Activated naive CD8-positive, alpha-beta T cell treated with anti-CD3 and anti-CD28 coated beads, Interleukin-2, amount 10 ng/mL, durations not matched to agents 7 days and 5 days (primary cell): ENCODE measurements at regions not wholly inside any gene's neighbourhood (a gene's known extent, or its start where the extent isn't known, plus 50 kb on each side); places are given as distances from the start of the nearest gene placed in this dataset.

Source experiments
- ATAC-seq: fragments of 150-1000 bp; cut with Tn5 transposase; one replicate; pipeline ENCODE4 v1.10.0; 2021; ENCODE audit warnings: low read depth, moderate library complexity
- POLR2A ChIA-PET: fragments of 350-600 bp; sonication (Branson Sonifier 250); formaldehyde crosslinking; loops from one replicate; lab custom pipeline; 2021; ENCODE audit warnings: antibody characterized with exemption; lab: Charles Lee
- DNase-seq: peaks from one replicate; pipeline ENCODE4 v3.0.0; 2021
- H3K27ac Mint-ChIP-seq: one replicate; pipeline ENCODE4 v1.8.0; 2022; ENCODE audit warnings: mild to moderate bottlenecking, mixed read lengths
- H3K27me3 Mint-ChIP-seq: one replicate; pipeline ENCODE4 v1.8.0; 2022; ENCODE audit warnings: mild to moderate bottlenecking, moderate library complexity, mixed read lengths
- H3K36me3 Mint-ChIP-seq: one replicate; pipeline ENCODE4 v1.8.0; 2021; ENCODE audit warnings: mild to moderate bottlenecking, mixed read lengths
- H3K4me1 Mint-ChIP-seq: one replicate; pipeline ENCODE4 v1.8.0; 2021; ENCODE audit warnings: mixed read lengths
- H3K4me3 Mint-ChIP-seq: one replicate; pipeline ENCODE4 v1.8.0; 2022; ENCODE audit warnings: mild to moderate bottlenecking, moderate library complexity, mixed read lengths
- H3K9me3 Mint-ChIP-seq: one replicate; pipeline ENCODE4 v1.8.0; 2021; ENCODE audit warnings: mixed read lengths

DNA sequence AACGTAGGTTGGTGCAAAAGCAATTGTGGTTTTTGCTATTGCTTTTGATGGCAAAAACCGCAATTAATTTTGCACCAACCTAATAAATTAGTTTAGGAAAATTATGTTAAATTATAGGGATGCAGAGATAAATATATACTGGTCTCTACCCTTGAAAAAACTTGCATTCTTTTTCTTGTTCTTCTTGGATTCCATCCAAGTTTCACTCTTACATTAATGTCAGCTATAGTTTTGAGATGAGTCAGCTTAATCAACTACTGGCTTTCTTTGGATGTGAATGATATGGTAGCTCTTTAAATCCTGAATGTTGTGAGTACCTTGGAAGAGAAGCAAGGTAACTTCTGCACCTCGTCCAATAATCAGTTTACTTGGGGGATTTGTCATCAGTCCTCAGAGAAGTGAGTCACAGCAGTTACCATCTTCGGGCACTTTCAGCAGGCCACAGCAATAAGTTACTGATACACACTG is 549.0 kb upstream of the ZNF608 start:
- ATAC-seq = no peak
- no peak overlapping the region for H3K27ac Mint-ChIP-seq
- H3K9me3 Mint-ChIP-seq = no peaks in the 10 kb centered on the region
- H3K27me3 Mint-ChIP-seq = no peaks in the 10 kb centered on the region
- POLR2A ChIA-PET = no interaction called here
- no peaks in the 10 kb centered on the region for H3K36me3 Mint-ChIP-seq
- DNase-seq = no peak
- no peaks in the 10 kb centered on the region for H3K4me1 Mint-ChIP-seq
- no peak overlapping the region for H3K4me3 Mint-ChIP-seq

DNA sequence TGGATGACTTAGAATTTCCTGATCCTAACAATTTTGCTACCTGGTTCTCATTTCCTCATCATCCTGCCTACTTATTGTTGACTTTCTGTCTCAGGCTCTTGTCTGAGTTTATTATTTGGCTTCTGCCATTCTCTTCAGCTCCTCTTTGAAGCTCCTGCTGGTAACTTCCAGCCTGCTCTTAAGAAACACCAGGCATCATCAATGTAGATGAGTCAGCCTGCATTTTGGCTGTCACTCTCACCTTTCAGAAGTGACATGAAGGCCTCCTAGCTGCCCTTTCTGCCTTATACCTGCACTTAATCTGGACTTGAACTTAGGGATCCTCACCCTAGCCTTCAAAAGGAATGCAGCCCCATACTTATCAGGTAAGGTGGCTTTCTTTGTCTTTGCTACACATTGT is 551.8 kb upstream of the ZNF608 start:
- Mint-ChIP-seq H3K36me3 (no peaks in the 10 kb centered on the region), H3K4me3 (no peak overlapping the region), H3K27me3 (no peaks in the 10 kb centered on the region), H3K9me3 (peaks cover 1% of the 10 kb centered on the region), H3K4me1 (no peaks in the 10 kb centered on the region), H3K27ac (no peak overlapping the region)
- DNase-seq (no peak), ATAC-seq (no peak)
- POLR2A ChIA-PET = no interaction called here

DNA sequence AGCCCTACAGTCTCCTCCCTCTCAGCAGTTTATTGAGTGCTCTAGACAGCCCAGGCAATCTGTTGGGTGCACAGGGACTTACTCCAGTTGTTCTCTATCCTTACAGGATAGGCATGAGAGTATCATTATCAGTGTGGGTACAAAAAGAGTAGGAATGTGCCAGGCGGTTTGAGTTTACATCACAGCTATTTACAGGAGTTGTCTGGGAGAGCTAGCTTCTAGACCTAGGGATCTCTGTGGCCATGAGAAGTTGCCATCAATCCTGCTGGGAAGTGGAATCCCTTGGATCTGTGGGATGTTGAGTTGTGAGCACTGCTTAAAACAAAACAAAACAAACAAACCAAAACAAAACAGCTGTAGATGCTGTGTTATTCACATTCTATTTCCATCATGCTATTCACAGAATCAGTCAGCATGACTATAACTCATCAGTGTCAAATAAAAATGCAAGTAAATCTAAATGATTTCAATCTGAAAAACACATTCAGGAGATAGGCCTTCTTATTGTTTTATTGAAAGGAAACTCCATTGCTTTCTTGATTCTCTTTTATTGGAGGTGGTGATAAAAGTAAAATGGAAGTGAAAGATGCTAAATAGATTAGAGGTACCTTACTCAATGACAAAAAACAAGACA is 552.4 kb upstream of the ZNF608 start:
- no peak overlapping the region for H3K4me3 Mint-ChIP-seq
- ATAC-seq = no peak
- POLR2A ChIA-PET = no interaction called here
- no peak overlapping the region for H3K27ac Mint-ChIP-seq
- no peak for DNase-seq
- no peaks in the 10 kb centered on the region for H3K27me3 Mint-ChIP-seq
- peaks cover 1% of the 10 kb centered on the region for H3K9me3 Mint-ChIP-seq
- H3K4me1 Mint-ChIP-seq = no peaks in the 10 kb centered on the region
- H3K36me3 Mint-ChIP-seq = no peaks in the 10 kb centered on the region

DNA sequence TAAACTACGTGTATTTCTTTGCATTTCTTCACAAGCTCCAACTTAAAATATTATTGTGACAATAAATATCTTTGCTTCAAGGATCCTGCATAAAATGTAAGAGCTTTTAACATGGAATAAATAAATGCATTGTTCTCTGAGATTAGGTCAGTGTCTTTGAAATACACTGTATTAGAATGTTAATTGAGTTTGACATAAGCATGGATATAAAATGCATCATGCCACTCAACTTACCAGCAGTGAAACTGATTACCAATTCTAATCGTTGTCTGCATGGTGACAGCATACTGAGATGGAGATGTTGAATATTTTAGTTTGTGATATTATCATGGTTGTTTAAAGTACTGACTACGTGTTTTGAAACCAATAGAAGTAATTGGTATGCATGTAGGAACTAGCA is 555.3 kb upstream of the ZNF608 start:
- Mint-ChIP-seq H3K36me3 (no peaks in the 10 kb centered on the region), H3K27me3 (no peaks in the 10 kb centered on the region), H3K27ac (no peak overlapping the region), H3K9me3 (peaks cover 3% of the 10 kb centered on the region), H3K4me3 (no peak overlapping the region), H3K4me1 (no peaks in the 10 kb centered on the region)
- POLR2A ChIA-PET = no interaction called here
- ATAC-seq = no peak
- no peak for DNase-seq

DNA sequence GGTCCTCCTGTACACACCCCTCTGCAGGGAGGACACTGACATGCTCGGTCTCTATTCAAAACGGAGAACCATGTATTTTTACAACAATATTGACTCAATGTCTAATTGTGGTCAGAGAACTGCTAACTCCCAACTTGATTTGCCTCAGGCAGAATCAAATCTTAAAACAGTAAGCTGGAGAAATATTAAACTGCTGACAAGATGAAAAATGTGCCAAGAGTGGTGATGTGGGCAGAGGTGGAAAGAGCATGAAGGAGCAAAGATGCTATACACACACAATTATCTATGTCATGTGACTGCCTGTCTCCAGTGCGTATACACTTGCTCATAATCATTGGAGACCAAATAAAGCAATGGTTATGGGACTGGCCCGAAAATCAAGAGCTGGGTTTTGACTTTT is 556.1 kb upstream of the ZNF608 start:
- no peak overlapping the region for H3K4me3 Mint-ChIP-seq
- no peak overlapping the region for H3K27ac Mint-ChIP-seq
- POLR2A ChIA-PET = no interaction called here
- H3K4me1 Mint-ChIP-seq = no peaks in the 10 kb centered on the region
- peaks cover 3% of the 10 kb centered on the region for H3K9me3 Mint-ChIP-seq
- DNase-seq = no peak
- no peaks in the 10 kb centered on the region for H3K36me3 Mint-ChIP-seq
- no peak for ATAC-seq
- no peaks in the 10 kb centered on the region for H3K27me3 Mint-ChIP-seq

DNA sequence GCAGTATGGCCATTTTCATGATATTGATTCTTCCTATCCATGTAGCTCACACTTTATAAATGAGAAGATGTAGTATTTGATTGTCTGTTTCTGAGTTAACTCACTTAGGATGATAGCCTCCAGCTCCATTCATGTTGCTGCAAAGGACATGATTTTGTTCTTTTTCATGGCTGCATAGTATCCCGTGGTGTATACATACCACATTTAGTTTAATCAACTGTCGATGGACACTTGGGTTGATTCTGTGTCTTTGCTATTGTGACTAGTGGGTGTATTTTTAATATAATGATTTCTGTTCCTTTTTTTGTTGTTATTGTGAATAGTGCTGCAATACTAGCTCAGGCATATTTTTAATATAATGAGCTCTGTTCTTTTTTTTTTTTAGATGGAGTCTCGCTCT is 560.3 kb upstream of the ZNF608 start:
- Mint-ChIP-seq H3K4me3 (no peak overlapping the region), H3K27me3 (no peaks in the 10 kb centered on the region), H3K27ac (no peak overlapping the region), H3K9me3 (peaks cover 3% of the 10 kb centered on the region), H3K4me1 (no peaks in the 10 kb centered on the region), H3K36me3 (no peaks in the 10 kb centered on the region)
- ATAC-seq (no peak), DNase-seq (no peak)
- POLR2A ChIA-PET = no interaction called here

DNA sequence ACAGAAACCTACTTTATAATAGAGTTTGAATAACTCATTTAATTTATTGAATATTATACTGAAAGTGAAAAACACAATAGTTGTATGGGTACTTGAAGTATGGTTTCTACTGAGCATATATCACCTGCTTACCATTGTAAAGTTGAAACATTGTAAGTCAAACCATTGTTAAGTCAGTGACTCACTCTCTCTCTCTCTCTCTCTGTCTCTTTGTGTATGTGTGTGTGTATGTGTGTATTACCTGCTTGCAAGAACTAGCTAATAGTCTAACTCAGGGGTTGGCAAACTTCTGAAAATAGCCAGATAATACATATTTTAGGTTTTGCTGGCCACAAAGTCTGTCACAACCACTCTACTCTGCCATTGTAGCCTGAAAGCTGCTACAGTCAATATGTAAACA is 564.3 kb upstream of the ZNF608 start:
- Mint-ChIP-seq H3K27ac (no peak overlapping the region), H3K4me3 (no peak overlapping the region), H3K4me1 (no peaks in the 10 kb centered on the region), H3K36me3 (no peaks in the 10 kb centered on the region), H3K27me3 (no peaks in the 10 kb centered on the region), H3K9me3 (peaks cover 3% of the 10 kb centered on the region)
- no peak for DNase-seq
- POLR2A ChIA-PET = interaction anchor here (0.6 kb wide), 1 partner anchor 11 kb away, joined by 3 read pairs; no protein-coding TSS in a partner anchor
- ATAC-seq = no peak

DNA sequence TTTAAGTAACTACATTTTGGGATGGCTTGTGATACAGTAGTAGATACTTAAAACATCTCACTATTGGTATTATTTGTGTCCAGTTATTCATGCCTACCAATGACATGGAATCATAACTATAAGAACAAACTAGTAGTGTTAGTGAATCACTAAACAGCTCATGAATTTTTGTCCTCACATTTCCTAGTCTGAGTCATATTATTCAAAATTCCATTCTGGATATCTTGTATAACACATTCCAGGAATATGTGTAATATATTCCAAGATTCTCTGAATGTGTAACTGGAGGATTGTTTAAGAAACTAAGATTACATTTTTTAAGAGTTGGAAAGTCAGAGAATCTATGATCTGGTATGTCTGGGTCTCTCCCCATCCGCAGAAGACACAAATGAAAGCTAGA is 565.3 kb upstream of the ZNF608 start:
- DNase-seq = no peak
- no peaks in the 10 kb centered on the region for H3K27me3 Mint-ChIP-seq
- ATAC-seq = no peak
- H3K36me3 Mint-ChIP-seq = no peaks in the 10 kb centered on the region
- POLR2A ChIA-PET = no interaction called here
- peaks cover 3% of the 10 kb centered on the region for H3K9me3 Mint-ChIP-seq
- no peaks in the 10 kb centered on the region for H3K4me1 Mint-ChIP-seq
- no peak overlapping the region for H3K4me3 Mint-ChIP-seq
- H3K27ac Mint-ChIP-seq = no peak overlapping the region

DNA sequence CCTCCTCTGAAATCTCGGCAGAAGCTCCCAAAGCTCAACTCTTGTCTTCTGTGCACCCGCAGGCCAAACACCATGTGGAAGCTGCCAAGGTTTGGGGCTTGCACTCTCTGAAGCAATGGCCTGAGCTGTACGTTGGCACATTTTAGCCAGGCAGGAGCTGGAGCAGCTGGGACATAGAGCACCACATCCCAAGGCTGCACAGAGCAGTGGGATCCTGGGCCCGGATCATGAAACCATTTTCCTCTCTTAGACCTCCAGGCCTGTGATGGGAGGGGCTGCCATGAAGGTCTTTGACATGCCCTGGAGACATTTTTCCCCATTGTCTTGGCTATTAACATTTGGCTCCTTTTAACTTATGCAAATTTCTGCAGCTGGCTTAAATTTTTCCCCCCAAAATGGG is 567.1 kb upstream of the ZNF608 start:
- POLR2A ChIA-PET = no interaction called here

DNA sequence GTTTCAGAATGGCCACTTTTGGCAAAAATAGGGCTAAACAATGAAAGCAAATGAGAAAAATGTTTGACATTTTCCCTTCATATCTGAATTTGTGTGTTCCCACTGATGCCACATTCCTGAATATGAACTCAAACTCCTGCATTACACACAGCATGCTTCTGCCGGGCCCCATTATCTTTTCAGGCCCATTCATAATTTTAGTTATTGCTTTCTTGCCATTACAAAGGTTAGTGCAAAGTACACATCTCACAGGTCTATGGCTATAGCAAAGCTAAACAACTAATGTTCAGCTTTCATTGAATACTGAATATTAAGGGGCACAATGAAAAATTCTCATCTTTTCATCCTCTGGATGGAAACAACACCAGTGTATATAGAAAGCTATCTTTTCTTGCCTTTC is 568.9 kb upstream of the ZNF608 start:
- no peak for DNase-seq
- H3K4me1 Mint-ChIP-seq = no peaks in the 10 kb centered on the region
- H3K36me3 Mint-ChIP-seq = no peaks in the 10 kb centered on the region
- no peak for ATAC-seq
- POLR2A ChIA-PET = no interaction called here
- H3K27me3 Mint-ChIP-seq = no peaks in the 10 kb centered on the region
- H3K4me3 Mint-ChIP-seq = no peak overlapping the region
- no peak overlapping the region for H3K27ac Mint-ChIP-seq
- peaks cover 3% of the 10 kb centered on the region for H3K9me3 Mint-ChIP-seq

More for the DNA sequence above, 567.1 kb upstream of the ZNF608 start:
- Mint-ChIP-seq H3K4me1 (no peaks in the 10 kb centered on the region), H3K4me3 (no peak overlapping the region), H3K9me3 (peaks cover 3% of the 10 kb centered on the region), H3K27ac (no peak overlapping the region), H3K27me3 (no peaks in the 10 kb centered on the region), H3K36me3 (no peaks in the 10 kb centered on the region)
- ATAC-seq (no peak), DNase-seq (no peak)

DNA sequence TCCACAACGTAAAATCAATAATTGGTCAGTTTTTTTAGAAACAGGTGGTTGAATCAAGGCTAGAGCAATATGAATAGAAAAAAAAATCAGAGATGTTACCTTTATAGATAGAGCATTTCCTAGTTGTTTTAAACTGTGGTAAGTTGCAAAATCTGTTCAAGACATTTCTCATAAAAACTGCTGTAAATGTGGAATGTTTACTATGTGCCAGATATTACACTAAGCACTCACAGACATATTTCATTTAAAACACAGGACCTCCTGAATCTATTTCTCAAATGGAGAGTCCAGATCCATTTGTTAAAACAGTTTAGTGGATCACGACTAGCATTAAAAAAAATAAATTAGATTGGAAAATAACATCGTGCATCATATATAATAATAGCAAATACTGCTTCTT is 570.0 kb upstream of the ZNF608 start:
- POLR2A ChIA-PET = no interaction called here
- H3K9me3 Mint-ChIP-seq = peaks cover 3% of the 10 kb centered on the region
- H3K4me3 Mint-ChIP-seq = no peak overlapping the region
- ATAC-seq (no peak), DNase-seq (no peak)
- H3K27me3 Mint-ChIP-seq = no peaks in the 10 kb centered on the region
- H3K27ac Mint-ChIP-seq = no peak overlapping the region
- H3K36me3 Mint-ChIP-seq = no peaks in the 10 kb centered on the region
- H3K4me1 Mint-ChIP-seq = no peaks in the 10 kb centered on the region

DNA sequence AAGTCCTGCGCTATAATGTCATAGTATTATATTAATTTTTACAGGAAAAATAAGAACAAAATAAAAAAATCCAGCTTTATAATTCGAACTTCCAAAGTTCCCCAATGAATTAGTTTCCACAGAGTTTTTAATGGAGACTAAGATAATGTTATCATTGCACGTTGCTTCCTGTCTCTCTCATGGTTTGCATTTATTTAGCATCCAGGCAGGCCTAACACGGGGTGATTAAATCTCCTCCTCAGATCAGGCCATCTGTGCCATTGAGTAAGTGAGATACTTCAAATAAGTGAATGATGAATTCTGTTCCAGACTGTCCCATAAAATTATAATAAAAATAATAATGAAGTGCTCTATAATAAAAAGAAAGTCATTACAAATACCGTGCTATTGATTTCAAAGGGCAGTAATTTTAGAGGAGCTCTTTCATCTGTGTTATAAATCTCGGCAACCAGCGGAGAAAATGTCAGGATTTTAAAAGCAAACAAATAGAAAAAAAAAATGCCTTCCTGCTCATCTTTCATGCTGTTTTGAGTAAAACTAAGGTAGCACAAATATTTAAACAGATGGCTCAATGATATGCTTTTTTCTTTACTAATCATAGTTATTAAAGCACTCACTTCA is 570.6 kb upstream of the ZNF608 start:
- POLR2A ChIA-PET = no interaction called here
- DNase-seq = no peak
- no peak overlapping the region for H3K27ac Mint-ChIP-seq

DNA sequence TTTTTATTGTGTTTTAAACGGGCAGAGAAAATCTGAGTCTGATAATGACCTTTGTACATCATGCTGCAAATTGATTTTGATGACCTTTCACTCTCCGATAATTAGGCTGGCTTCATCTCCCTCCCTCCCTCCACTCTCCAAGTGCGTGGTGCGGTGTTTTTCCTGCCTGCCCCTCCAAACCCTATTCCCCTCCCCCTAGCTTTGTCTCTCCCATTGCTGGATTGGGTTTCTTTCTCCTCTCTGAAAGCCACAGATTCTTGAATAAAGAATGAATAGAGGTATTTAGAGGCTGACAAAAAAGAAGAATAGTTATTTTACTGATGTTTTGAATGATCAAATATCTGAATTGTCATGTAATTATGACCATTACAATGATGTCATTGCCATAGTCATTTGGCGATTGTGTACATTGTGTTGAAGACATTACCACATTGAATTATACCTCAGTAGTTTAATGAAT is 571.1 kb upstream of the ZNF608 start:
- no peaks in the 10 kb centered on the region for H3K4me1 Mint-ChIP-seq
- no peak for DNase-seq
- peaks cover 3% of the 10 kb centered on the region for H3K9me3 Mint-ChIP-seq
- no peak overlapping the region for H3K4me3 Mint-ChIP-seq
- no peak overlapping the region for H3K27ac Mint-ChIP-seq
- H3K36me3 Mint-ChIP-seq = no peaks in the 10 kb centered on the region
- ATAC-seq = no peak
- H3K27me3 Mint-ChIP-seq = no peaks in the 10 kb centered on the region
- POLR2A ChIA-PET = no interaction called here

More for the DNA sequence above, 570.6 kb upstream of the ZNF608 start:
- no peaks in the 10 kb centered on the region for H3K4me1 Mint-ChIP-seq
- no peak for ATAC-seq
- peaks cover 3% of the 10 kb centered on the region for H3K9me3 Mint-ChIP-seq
- no peaks in the 10 kb centered on the region for H3K27me3 Mint-ChIP-seq
- H3K36me3 Mint-ChIP-seq = no peaks in the 10 kb centered on the region
- no peak overlapping the region for H3K4me3 Mint-ChIP-seq

DNA sequence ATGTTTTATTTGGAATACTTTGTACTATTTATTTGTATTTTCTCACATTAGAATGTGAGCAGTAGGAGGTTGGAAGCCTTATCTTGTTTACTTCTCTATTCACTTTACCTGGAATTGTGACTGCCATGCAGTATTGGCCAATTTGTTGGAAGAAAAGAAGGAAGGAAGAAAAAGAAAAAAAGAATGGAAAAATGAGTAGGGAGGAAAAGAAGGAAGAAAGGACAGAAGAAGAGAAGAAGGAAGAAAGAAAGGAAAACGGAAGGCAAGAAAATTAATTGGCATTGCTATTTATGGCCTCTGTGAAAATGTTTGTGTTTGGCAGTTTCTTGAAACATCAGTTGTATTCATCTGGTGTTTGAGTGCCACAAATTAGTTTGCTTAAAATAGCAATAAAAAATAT is 575.2 kb upstream of the ZNF608 start:
- H3K9me3 Mint-ChIP-seq = no peaks in the 10 kb centered on the region
- POLR2A ChIA-PET = interaction anchor here (0.7 kb wide), 1 partner anchor 11 kb away, joined by 3 read pairs; no protein-coding TSS in a partner anchor
- H3K4me1 Mint-ChIP-seq = no peaks in the 10 kb centered on the region
- H3K27ac Mint-ChIP-seq = no peak overlapping the region
- no peak for DNase-seq
- no peak for ATAC-seq
- H3K4me3 Mint-ChIP-seq = no peak overlapping the region
- H3K36me3 Mint-ChIP-seq = no peaks in the 10 kb centered on the region
- H3K27me3 Mint-ChIP-seq = no peaks in the 10 kb centered on the region
